Esophagus (tissue), 2 donors: ENCODE measurements at regions not wholly inside any gene's neighbourhood (a gene's known extent, or its start where the extent isn't known, plus 50 kb on each side); places are given as distances from the start of the nearest gene placed in this dataset.
"Not testable (repeated sequence)": the region's sequence is repeated elsewhere in the genome, so short reads cannot be mapped to it uniquely, and the experiment has no call there.

Experiments
- H3K27ac ChIP-seq, 2 donors: one replicate each; pipeline ENCODE4 v1.5.1; 2013; ENCODE audit warnings: low read depth in 2 of 2, mild to moderate bottlenecking in 2 of 2, inconsistent platforms in 1 of 2, low read length in 1 of 2, moderate library complexity in 1 of 2
- H3K27me3 ChIP-seq, 2 donors: one replicate each; pipeline ENCODE4 v1.6.1; 2013; ENCODE audit warnings: low read length in 2 of 2, control low read depth in 1 of 2, mild to moderate bottlenecking in 1 of 2; ENCODE audit not compliant: insufficient read depth in 2 of 2, control insufficient read depth in 1 of 2
- H3K36me3 ChIP-seq, 2 donors: one replicate each; pipeline ENCODE4 v1.6.1; 2013; ENCODE audit warnings: low read length in 1 of 2; ENCODE audit not compliant: control insufficient read depth in 2 of 2, insufficient read depth in 2 of 2
- H3K4me1 ChIP-seq, 2 donors: one replicate each; pipeline ENCODE4 v1.6.1; 2013; ENCODE audit warnings: low read length in 1 of 2; ENCODE audit not compliant: control insufficient read depth in 2 of 2, insufficient read depth in 2 of 2
- H3K4me3 ChIP-seq, 2 donors: one replicate each; pipeline ENCODE4 v1.5.1; 2013; ENCODE audit warnings: low read length in 2 of 2, mild to moderate bottlenecking in 2 of 2, low read depth in 1 of 2, moderate library complexity in 1 of 2
- H3K9me3 ChIP-seq, 2 donors: one replicate each; pipeline ENCODE4 v1.6.1; 2013; ENCODE audit warnings: mild to moderate bottlenecking in 2 of 2, low read depth in 1 of 2, low read length in 1 of 2, moderate library complexity in 1 of 2; ENCODE audit not compliant: control insufficient read depth in 2 of 2, insufficient read depth in 1 of 2
- WGBS, 2 donors: extraction: QIAGEN DNeasy Blood & Tissue Kit; methylation state at CpG; one replicate each; pipeline ENCODE4 v1.1.7; 2013; 5-methylcytosine and 5-hydroxymethylcytosine counted together
- donor health status: healthy with polysubstance abuse.
- donor health status: Bipolar disorder and iron deficiency.

DNA sequence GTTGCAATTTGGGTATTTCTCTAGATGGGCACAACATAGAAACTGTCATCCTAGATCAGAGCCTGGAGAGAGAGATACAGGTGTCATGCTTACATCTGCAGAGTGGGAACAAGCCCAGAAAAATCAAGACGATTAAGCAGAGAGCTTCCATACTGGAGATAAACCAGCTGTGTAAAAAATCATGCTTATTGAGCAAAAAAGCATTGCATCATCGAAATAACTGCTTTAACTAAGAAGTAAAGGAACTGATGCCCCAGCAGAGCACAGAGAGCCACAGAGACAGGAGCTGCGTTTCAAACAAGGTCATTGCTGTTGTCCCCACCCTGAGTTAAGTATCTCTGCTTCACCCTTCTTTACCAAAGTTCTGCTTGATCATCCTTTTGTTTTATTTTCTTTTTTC lies 138.0 kb downstream of the CCDC74A start:
- H3K27ac ChIP-seq, H3K4me1 ChIP-seq, H3K36me3 ChIP-seq, H3K9me3 ChIP-seq, H3K27me3 ChIP-seq, H3K4me3 ChIP-seq: not testable (repeated sequence)
- 55 to 73% methylated on average over 3 of the region's 3 CpGs for WGBS, 2 donors

DNA sequence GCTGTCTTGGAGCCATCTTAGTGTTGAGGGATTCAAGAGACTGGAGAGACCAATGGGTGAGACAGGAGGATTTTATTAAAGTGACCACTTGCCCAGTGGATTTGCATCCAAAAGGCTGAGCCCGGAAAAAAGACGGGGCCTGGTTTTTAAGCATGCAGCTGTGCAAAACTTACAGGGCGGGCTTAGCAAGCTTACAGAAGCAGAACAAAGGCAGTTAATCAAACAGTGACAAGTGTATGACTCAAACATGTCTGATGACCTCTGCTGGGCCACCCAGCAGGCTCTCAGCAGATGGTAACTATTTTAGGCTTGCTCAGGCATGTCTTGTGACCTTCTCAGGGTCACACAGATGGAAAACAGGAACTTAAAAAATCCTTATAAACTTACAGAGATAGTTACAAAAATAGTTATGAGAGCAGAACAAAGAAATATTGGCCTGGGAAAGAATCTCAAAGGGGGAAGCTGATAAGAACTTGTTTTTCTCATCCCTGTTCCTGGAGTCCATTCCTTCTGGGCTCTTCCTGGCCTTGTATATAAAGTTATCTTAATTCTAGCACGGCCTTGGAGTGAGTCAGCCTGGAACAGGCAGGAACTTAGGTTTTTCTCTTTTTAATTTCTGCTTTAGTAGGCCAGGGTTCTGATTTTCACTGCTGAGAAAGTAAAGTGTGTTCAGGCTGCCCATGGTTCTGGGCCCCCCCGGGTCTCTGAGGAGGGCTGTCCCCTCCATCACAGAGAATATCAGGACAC lies 141.3 kb downstream of the CCDC74A start:
- 23 to 44% methylated on average over 5 of the region's 5 CpGs for WGBS, 2 donors

DNA sequence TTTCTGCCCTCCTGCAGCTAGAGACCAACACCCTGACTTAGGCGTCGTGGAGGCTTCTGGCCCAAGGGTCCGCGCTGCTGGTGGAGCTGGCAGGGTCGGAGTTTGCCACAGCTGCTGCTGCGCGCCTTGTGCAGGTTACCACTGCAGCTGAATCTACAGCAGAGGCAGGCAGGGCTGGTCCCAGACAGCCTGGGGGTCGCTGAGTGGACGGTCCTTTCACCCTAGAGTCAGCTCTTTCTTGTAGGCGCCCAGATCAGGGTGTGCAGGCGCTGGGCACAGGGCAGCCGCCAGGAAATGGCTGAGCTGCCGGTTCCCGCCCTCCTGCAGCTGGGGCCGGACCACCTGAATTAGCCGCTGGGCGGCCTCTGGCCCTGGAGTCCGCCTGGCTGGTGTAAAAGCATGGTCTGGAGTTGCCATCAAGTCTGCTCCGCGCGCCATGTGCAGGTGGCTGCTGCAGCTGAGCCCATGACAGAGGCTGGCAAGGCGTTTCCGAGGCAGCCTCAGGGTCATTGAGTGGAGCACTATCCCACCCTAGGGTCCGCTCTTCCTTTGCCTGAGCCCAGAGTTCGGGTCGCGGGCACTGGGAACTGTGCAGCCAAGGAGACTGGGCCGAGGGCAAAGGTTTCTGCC lies 144.3 kb downstream of the CCDC74A start:
- not testable (repeated sequence) for H3K9me3 ChIP-seq, H3K27me3 ChIP-seq, H3K4me3 ChIP-seq, H3K36me3 ChIP-seq
- Histone ChIP-seq H3K27ac (peak overlapping the region in 1 of 2 donors; percentile 31), H3K4me1 (peaks cover 7 to 20% of the 10 kb centered on the region in 2 donors)
- 72 to 77% methylated on average over 28 of the region's 28 CpGs for WGBS, 2 donors

More for the DNA sequence above, 141.3 kb downstream of the CCDC74A start:
- H3K9me3 ChIP-seq, H3K4me3 ChIP-seq, H3K27me3 ChIP-seq, H3K36me3 ChIP-seq: not testable (repeated sequence)
- peaks cover 7 to 20% of the 10 kb centered on the region in 2 donors for H3K4me1 ChIP-seq
- peak overlapping the region; percentile 88 to 91 for H3K27ac ChIP-seq

DNA sequence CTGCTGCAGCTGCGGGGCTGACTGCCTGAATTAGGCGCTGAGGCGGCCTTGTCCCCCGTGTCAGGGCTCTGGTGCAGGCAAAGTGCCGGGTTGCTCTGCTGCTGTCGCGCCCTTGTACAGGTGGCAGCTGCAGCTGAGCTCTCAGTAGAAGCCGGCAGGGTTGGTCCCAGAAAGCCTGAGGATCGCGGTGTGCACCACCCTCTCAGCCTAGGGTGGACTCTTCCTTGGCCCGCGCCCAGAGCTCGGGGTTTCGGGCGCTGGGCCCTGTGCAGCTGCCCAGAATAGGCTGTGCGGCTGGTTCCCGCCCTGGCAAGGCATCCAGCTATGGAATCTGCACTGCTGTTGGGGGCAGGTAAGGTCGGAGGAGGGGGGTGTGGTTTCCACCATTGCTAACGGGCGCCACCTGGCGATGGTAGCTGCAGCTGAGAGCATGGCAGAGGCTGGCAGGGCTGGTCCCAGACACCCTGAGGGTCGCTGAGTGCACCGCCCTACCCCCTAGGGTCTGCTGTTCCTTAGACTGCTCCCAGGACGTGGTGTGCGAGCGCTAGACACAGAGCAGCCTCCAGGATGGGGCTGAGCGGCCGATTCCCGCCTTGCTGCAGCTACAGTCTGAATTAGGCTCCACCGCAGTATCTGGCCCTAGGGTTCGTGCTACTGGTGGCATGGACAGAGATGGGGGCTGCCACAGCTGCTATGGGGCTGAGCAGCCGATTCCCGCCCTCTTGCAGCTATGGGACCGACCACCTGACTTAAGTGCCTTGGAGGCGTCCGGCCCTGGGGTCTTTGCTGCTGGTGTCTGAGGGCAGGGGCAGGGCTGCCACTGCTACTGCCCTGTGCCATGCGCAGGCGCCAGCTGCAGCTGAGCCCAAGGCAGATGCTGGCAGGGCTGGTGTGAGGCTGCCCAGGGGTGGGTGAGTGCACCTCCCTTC lies 145.0 kb downstream of the CCDC74A start:
- WGBS, 2 donors, result 6 to 7% methylated on average over 38 of the region's 38 CpGs
- H3K27me3 ChIP-seq, H3K9me3 ChIP-seq, H3K36me3 ChIP-seq: not testable (repeated sequence)
- Histone ChIP-seq H3K27ac (peak overlapping the region in 1 of 2 donors; percentile 31), H3K4me3 (peak overlapping the region; percentile 23 to 30), H3K4me1 (peaks cover 7 to 20% of the 10 kb centered on the region in 2 donors)

DNA sequence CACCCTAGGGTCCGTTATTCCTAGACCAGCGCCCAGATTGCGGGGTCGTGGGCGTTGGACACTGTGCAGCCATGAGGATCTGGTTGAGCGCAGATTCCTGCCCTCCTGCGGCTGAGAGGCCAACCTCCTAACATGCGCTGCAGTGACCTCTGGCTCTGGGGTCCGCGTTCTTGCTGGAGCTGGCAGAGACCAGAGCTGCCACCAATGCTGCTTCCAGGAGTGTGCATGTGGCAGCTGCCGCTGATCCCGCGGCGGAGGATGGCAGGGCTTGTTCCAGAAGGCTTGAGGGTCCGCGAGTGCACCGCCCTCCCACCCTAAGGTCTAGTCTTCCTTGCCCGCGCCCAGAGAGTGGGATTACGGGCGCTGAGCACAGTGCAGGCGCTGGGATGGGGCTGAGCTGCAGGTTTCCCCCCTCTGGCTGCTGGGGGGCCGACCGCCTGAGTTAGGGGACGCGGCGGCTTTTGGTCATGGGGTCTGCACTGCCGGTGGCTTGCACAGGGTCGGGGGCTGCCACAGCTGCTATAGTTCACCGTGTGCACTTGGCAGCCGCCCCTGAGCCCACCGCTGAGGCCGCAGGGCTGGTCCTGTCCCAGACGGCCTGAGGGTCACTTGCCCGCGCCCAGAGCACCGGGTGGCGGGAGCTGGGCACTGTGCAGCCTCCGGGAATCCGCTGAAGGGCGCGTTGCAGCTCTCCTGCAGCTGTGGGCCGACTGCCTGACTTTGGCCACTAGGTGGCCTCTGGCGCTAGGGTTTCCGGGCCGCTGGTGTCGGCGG lies 145.9 kb downstream of the CCDC74A start:
- Histone ChIP-seq H3K27me3 (no peaks in the 10 kb centered on the region), H3K9me3 (no peaks in the 10 kb centered on the region), H3K4me1 (peaks cover 7 to 20% of the 10 kb centered on the region in 2 donors), H3K4me3 (peak overlapping the region; percentile 23 to 30), H3K36me3 (no peaks in the 10 kb centered on the region), H3K27ac (no peak overlapping the region)
- WGBS, 2 donors, result 0 to 2% methylated on average over 46 to 48 of the region's 48 CpGs

DNA sequence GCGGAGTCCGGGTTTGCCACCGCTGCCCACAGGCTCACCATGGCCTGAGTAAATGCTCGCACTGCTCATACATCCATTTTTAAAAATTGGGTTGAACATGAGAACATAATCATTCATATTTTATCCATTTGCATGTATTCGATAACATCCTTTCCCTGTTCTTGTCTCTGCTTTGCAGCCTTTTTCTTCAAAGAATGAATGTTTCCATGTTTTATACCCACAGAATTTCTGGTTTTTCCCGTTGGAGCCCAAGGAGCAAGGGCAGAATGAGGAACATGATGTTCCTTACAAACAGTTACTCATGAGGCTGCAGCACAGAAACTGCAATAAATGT lies 146.5 kb downstream of the CCDC74A start:
- Histone ChIP-seq H3K4me3 (no peak overlapping the region), H3K27ac (no peak overlapping the region), H3K4me1 (peaks cover 7 to 20% of the 10 kb centered on the region in 2 donors), H3K9me3 (no peaks in the 10 kb centered on the region), H3K27me3 (no peaks in the 10 kb centered on the region), H3K36me3 (no peaks in the 10 kb centered on the region)
- 1 to 4% methylated on average over 6 of the region's 6 CpGs for WGBS, 2 donors

DNA sequence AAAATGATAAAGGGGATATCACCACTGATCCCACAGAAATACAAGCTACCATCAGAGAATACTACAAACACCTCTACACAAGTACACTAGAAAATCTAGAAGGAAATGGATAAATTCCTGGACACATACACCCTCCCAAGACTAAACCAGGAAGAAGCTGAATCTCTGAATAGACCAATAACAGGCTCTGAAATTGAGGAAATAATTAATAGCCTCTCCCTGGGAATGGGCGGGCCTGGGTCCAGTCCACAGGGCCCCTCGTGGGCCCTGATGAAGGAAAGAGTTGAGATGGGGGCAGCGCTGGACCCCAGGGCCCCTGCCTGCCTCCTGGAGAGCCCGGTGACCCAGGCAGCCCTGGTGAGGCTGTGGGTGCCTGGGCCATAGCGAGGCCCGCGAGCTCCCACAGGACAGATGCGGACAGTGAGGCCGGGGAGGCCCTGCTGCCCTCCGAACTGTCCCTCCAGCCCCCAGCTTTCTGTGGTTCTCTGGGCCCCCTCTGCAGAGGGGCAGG lies 154.0 kb downstream of the CCDC74A start:
- WGBS, 2 donors, result 15 to 22% methylated on average over 10 of the region's 10 CpGs
- Histone ChIP-seq H3K27ac (peak overlapping the region; percentile 75 to 84), H3K4me3 (peak overlapping the region; percentile 62 to 97)
- not testable (repeated sequence) for H3K36me3 ChIP-seq, H3K27me3 ChIP-seq, H3K9me3 ChIP-seq, H3K4me1 ChIP-seq

DNA sequence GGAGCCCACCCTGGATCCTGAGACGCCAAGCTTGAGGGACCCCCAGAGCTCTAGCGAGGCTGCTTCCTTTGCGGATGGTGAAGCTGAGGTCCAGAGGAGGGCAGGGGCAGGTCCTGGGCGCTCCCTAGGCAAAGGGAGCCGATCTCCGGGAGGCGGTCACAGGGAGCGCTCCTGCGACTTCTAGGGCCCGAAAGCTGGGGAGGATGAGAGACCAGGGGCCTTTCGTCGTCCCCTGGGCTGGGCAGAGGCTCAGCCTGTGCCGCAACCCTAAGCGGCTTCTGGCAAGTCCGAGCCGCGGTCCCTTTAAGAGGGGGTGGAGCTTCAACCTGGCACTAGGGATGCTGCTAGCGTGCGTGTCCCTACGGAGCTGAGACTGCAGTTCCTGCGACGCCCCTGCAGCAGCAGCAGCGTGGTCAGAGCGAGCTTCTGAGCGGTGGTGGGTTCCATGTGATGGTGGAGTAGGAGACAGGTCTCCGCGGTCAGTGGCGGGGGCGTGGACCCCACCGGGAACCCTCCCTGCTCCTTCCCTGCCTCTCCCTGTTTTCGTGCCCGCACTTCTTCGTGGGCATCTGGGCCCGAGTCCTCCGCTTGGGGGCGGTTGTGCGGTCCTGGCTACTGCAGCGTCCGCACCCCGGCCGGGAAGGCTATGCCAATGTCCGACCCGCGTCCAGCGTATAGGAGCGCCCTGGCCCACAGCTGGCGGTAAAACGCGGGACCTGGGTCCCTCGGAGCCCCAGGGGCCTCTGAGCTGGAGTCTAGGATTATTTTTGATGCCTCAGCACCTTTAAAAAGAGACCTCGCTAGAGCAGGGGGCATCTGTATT lies 154.6 kb downstream of the CCDC74A start:
- Histone ChIP-seq H3K4me1 (peaks cover 0 to 3% of the 10 kb centered on the region in 2 donors), H3K4me3 (peak overlapping the region; percentile 62 to 97)
- 0% methylated on average over 45 to 51 of the region's 51 CpGs for WGBS, 2 donors

More for the DNA sequence above, 154.6 kb downstream of the CCDC74A start:
- H3K9me3 ChIP-seq, result no peaks in the 10 kb centered on the region
- no peaks in the 10 kb centered on the region for H3K36me3 ChIP-seq
- no peaks in the 10 kb centered on the region for H3K27me3 ChIP-seq
- peak overlapping the region; percentile 75 to 84 for H3K27ac ChIP-seq
